WTC11 (cell line): ENCODE measurements at regions not wholly inside any gene's neighbourhood (a gene's known extent, or its start where the extent isn't known, plus 50 kb on each side); places are given as distances from the start of the nearest gene placed in this dataset.

Experiments used
- ATAC-seq: fragments of 200-7000 bp; cut with Tn5 transposase; 2 replicates; pipeline ENCODE4 v1.10.0; 2021; ENCODE audit warnings: mild to moderate bottlenecking, moderate library complexity
- CTCF ChIA-PET: fragments of 300-600 bp; sonication (Branson Sonifier 250); formaldehyde crosslinking; loops from one replicate; lab custom pipeline; 2021; ENCODE audit warnings: antibody characterized with exemption; lab: Charles Lee
- POLR2A ChIA-PET: fragments of 350-600 bp; sonication (Branson Sonifier 250); formaldehyde crosslinking; loops from one replicate; lab custom pipeline; 2021; ENCODE audit warnings: antibody characterized with exemption; lab: Charles Lee
- DNase-seq: peaks from one replicate; pipeline ENCODE4 v3.0.0; 2021; ENCODE audit warnings: low spot score
- H3K27ac Mint-ChIP-seq: 2 replicates; pipeline ENCODE4 v1.8.0; 2021; ENCODE audit warnings: mixed read lengths
- H3K27me3 Mint-ChIP-seq: 2 replicates; pipeline ENCODE4 v1.8.0; 2021; ENCODE audit warnings: low read depth, mild to moderate bottlenecking, moderate library complexity, mixed read lengths
- H3K36me3 Mint-ChIP-seq: 2 replicates; pipeline ENCODE4 v1.8.0; 2021; ENCODE audit warnings: mixed read lengths
- H3K4me1 Mint-ChIP-seq: 2 replicates; pipeline ENCODE4 v1.8.0; 2022; ENCODE audit warnings: mixed read lengths
- H3K4me3 Mint-ChIP-seq: 2 replicates; pipeline ENCODE4 v1.8.0; 2021; ENCODE audit warnings: mild to moderate bottlenecking, moderate library complexity, mixed read lengths
- H3K9me3 Mint-ChIP-seq: 2 replicates; pipeline ENCODE4 v1.8.0; 2021; ENCODE audit warnings: mixed read lengths
- EMX1 ChIP-seq: fragments of 250-450 bp; sonication (Bioruptor Pico); IDR thresholded peaks from 2 replicates; pipeline ENCODE4 v1.8.0; 2021; ENCODE audit warnings: mild to moderate bottlenecking
- FOXK1 ChIP-seq: sonication (generic); formaldehyde crosslinking; IDR thresholded peaks from 2 replicates; pipeline ENCODE4 v1.8.0; 2022; ENCODE audit warnings: mild to moderate bottlenecking, moderate library complexity, missing genetic modification reagents
- FOXP4 ChIP-seq: sonication (generic); formaldehyde crosslinking; IDR thresholded peaks from 2 replicates; pipeline ENCODE4 v1.8.0; 2022; ENCODE audit warnings: mild to moderate bottlenecking, missing genetic modification reagents
- GTF2I ChIP-seq: fragments of 250-450 bp; sonication (Bioruptor Pico); conservative IDR thresholded peaks from 2 replicates; pipeline ENCODE4 v1.4.0; 2021; ENCODE audit warnings: mild to moderate bottlenecking
- IRF1 ChIP-seq: sonication (generic); formaldehyde crosslinking; IDR thresholded peaks from 2 replicates; pipeline ENCODE4 v1.8.0; 2023; ENCODE audit warnings: missing genetic modification reagents
- JUN ChIP-seq: sonication (generic); formaldehyde crosslinking; IDR thresholded peaks from 2 replicates; pipeline ENCODE4 v1.8.0; 2023; ENCODE audit warnings: mild to moderate bottlenecking, missing genetic modification reagents
- RORB ChIP-seq: fragments of 250-450 bp; sonication (Bioruptor Pico); IDR thresholded peaks from 2 replicates; pipeline ENCODE4 v1.9.0; 2021; ENCODE audit warnings: mild to moderate bottlenecking
- SP1 ChIP-seq: sonication (generic); formaldehyde crosslinking; conservative IDR thresholded peaks from 2 replicates; pipeline ENCODE4 v1.8.1; 2022; ENCODE audit warnings: missing genetic modification reagents
- TEAD1 ChIP-seq: sonication (generic); formaldehyde crosslinking; IDR thresholded peaks from 2 replicates; pipeline ENCODE4 v1.8.0; 2022; ENCODE audit warnings: mild to moderate bottlenecking, missing genetic modification reagents
- TEAD4 ChIP-seq: sonication (generic); formaldehyde crosslinking; IDR thresholded peaks from 2 replicates; pipeline ENCODE4 v1.8.0; 2022; ENCODE audit warnings: mild to moderate bottlenecking, missing genetic modification reagents
- ZBTB21 ChIP-seq: sonication (generic); formaldehyde crosslinking; IDR thresholded peaks from 2 replicates; pipeline ENCODE4 v1.8.1; 2023; ENCODE audit warnings: mild to moderate bottlenecking, missing genetic modification reagents, borderline replicate concordance
- ZNF232 ChIP-seq: sonication (generic); formaldehyde crosslinking; IDR thresholded peaks from 2 replicates; pipeline ENCODE4 v1.8.0; 2022; ENCODE audit warnings: mild to moderate bottlenecking, missing genetic modification reagents
- ZNF396 ChIP-seq: fragments of 250-450 bp; sonication (Bioruptor Pico); IDR thresholded peaks from 2 replicates; pipeline ENCODE4 v1.8.0; 2021; ENCODE audit warnings: mild to moderate bottlenecking, moderate library complexity, borderline replicate concordance
- ZNF671 ChIP-seq: fragments of 250-450 bp; sonication (Bioruptor Pico); IDR thresholded peaks from 2 replicates; pipeline ENCODE4 v1.8.0; 2021; ENCODE audit warnings: mild to moderate bottlenecking
- TF ChIP-seq, protein P1 (sequence below): sonication (generic); formaldehyde crosslinking; IDR thresholded peaks from 2 replicates; pipeline ENCODE4 v1.8.1; 2022; ENCODE audit warnings: low read depth, mild to moderate bottlenecking, moderate library complexity, missing genetic modification reagents, borderline replicate concordance
- TF ChIP-seq, protein P2 (sequence below): fragments of 200-600 bp; IDR thresholded peaks from 2 replicates; pipeline ENCODE4 v1.8.0; 2022; ENCODE audit warnings: antibody characterized with exemption
- TF ChIP-seq, protein P3 (sequence below): sonication (generic); formaldehyde crosslinking; IDR thresholded peaks from 2 replicates; pipeline ENCODE4 v1.8.0; 2023; ENCODE audit warnings: missing genetic modification reagents, mild to moderate bottlenecking, borderline replicate concordance
- TF ChIP-seq, protein P4 (sequence below): fragments of 250-450 bp; sonication (Bioruptor Pico); IDR thresholded peaks from 2 replicates; pipeline ENCODE4 v1.9.0; 2021; ENCODE audit warnings: mild to moderate bottlenecking
- TF ChIP-seq, protein P5 (sequence below): sonication (generic); formaldehyde crosslinking; IDR thresholded peaks from 2 replicates; pipeline ENCODE4 v1.8.1; 2022; ENCODE audit warnings: missing genetic modification reagents, borderline replicate concordance
- TF ChIP-seq, protein P6 (sequence below): sonication (generic); formaldehyde crosslinking; IDR thresholded peaks from 2 replicates; pipeline ENCODE4 v1.8.1; 2022; ENCODE audit warnings: mild to moderate bottlenecking, moderate library complexity, missing genetic modification reagents

DNA sequence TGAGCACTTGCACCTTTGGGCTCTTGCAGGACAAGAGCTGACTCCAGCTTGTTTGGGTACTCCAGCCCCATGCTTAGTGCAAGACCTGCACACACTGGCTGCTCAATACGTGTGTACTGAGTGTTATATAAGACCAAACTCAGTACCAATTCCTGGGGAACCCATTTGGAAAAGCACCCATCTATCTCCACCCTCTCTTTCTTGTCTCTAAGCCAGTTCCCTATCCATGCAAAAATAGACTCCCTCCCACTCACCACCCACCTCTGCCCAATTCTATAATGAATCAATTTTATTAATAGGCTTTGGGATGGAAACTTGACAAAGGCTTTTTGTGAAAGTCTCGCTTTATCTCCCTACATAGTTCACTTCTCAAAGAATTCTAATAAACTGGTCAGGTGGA lies 60.9 kb upstream of the CPLX2 start:
- CTCF ChIA-PET, result interaction anchor here (1.7 to 2.7 kb wide), 2 partner anchors 13 to 81 kb away, joined by 9 to 10 read pairs; no protein-coding TSS in a partner anchor
- H3K27ac Mint-ChIP-seq, result no peak overlapping the region
- no peak overlapping the region for H3K4me3 Mint-ChIP-seq
- H3K27me3 Mint-ChIP-seq, result no peaks in the 10 kb centered on the region
- no peak for ATAC-seq
- POLR2A ChIA-PET, result no interaction called here
- DNase-seq, result no peak
- no peaks in the 10 kb centered on the region for H3K9me3 Mint-ChIP-seq
- no peaks in the 10 kb centered on the region for H3K36me3 Mint-ChIP-seq
- TF ChIP-seq ZNF232 (CRISPR knock-in tag), result no peak
- no peak for TF ChIP-seq JUN (CRISPR knock-in tag)
- TF ChIP-seq TEAD4 (CRISPR knock-in tag), result no peak
- no peak for TF ChIP-seq ZNF396 (CRISPR knock-in tag)
- TF ChIP-seq, protein P1, sequence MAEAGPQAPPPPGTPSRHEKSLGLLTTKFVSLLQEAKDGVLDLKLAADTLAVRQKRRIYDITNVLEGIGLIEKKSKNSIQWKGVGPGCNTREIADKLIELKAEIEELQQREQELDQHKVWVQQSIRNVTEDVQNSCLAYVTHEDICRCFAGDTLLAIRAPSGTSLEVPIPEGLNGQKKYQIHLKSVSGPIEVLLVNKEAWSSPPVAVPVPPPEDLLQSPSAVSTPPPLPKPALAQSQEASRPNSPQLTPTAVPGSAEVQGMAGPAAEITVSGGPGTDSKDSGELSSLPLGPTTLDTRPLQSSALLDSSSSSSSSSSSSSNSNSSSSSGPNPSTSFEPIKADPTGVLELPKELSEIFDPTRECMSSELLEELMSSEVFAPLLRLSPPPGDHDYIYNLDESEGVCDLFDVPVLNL (CRISPR knock-in tag), result no peak
- TF ChIP-seq, protein P2, sequence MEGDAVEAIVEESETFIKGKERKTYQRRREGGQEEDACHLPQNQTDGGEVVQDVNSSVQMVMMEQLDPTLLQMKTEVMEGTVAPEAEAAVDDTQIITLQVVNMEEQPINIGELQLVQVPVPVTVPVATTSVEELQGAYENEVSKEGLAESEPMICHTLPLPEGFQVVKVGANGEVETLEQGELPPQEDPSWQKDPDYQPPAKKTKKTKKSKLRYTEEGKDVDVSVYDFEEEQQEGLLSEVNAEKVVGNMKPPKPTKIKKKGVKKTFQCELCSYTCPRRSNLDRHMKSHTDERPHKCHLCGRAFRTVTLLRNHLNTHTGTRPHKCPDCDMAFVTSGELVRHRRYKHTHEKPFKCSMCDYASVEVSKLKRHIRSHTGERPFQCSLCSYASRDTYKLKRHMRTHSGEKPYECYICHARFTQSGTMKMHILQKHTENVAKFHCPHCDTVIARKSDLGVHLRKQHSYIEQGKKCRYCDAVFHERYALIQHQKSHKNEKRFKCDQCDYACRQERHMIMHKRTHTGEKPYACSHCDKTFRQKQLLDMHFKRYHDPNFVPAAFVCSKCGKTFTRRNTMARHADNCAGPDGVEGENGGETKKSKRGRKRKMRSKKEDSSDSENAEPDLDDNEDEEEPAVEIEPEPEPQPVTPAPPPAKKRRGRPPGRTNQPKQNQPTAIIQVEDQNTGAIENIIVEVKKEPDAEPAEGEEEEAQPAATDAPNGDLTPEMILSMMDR, result no peak
- no peak for TF ChIP-seq RORB (CRISPR knock-in tag)
- TF ChIP-seq ZNF671 (CRISPR knock-in tag), result no peak
- TF ChIP-seq, protein P3, sequence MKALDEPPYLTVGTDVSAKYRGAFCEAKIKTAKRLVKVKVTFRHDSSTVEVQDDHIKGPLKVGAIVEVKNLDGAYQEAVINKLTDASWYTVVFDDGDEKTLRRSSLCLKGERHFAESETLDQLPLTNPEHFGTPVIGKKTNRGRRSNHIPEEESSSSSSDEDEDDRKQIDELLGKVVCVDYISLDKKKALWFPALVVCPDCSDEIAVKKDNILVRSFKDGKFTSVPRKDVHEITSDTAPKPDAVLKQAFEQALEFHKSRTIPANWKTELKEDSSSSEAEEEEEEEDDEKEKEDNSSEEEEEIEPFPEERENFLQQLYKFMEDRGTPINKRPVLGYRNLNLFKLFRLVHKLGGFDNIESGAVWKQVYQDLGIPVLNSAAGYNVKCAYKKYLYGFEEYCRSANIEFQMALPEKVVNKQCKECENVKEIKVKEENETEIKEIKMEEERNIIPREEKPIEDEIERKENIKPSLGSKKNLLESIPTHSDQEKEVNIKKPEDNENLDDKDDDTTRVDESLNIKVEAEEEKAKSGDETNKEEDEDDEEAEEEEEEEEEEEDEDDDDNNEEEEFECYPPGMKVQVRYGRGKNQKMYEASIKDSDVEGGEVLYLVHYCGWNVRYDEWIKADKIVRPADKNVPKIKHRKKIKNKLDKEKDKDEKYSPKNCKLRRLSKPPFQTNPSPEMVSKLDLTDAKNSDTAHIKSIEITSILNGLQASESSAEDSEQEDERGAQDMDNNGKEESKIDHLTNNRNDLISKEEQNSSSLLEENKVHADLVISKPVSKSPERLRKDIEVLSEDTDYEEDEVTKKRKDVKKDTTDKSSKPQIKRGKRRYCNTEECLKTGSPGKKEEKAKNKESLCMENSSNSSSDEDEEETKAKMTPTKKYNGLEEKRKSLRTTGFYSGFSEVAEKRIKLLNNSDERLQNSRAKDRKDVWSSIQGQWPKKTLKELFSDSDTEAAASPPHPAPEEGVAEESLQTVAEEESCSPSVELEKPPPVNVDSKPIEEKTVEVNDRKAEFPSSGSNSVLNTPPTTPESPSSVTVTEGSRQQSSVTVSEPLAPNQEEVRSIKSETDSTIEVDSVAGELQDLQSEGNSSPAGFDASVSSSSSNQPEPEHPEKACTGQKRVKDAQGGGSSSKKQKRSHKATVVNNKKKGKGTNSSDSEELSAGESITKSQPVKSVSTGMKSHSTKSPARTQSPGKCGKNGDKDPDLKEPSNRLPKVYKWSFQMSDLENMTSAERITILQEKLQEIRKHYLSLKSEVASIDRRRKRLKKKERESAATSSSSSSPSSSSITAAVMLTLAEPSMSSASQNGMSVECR (CRISPR knock-in tag), result no peak
- no peak for TF ChIP-seq GTF2I (CRISPR knock-in tag)
- no peak for TF ChIP-seq TEAD1
- no peak for TF ChIP-seq SP1
- TF ChIP-seq FOXK1 (CRISPR knock-in tag), result no peak
- no peak for TF ChIP-seq ZBTB21
- TF ChIP-seq, protein P4, sequence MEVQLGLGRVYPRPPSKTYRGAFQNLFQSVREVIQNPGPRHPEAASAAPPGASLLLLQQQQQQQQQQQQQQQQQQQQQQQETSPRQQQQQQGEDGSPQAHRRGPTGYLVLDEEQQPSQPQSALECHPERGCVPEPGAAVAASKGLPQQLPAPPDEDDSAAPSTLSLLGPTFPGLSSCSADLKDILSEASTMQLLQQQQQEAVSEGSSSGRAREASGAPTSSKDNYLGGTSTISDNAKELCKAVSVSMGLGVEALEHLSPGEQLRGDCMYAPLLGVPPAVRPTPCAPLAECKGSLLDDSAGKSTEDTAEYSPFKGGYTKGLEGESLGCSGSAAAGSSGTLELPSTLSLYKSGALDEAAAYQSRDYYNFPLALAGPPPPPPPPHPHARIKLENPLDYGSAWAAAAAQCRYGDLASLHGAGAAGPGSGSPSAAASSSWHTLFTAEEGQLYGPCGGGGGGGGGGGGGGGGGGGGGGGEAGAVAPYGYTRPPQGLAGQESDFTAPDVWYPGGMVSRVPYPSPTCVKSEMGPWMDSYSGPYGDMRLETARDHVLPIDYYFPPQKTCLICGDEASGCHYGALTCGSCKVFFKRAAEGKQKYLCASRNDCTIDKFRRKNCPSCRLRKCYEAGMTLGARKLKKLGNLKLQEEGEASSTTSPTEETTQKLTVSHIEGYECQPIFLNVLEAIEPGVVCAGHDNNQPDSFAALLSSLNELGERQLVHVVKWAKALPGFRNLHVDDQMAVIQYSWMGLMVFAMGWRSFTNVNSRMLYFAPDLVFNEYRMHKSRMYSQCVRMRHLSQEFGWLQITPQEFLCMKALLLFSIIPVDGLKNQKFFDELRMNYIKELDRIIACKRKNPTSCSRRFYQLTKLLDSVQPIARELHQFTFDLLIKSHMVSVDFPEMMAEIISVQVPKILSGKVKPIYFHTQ (CRISPR knock-in tag), result no peak
- TF ChIP-seq, all 79 proteins: peak for 0
- peaks cover 18% of the 10 kb centered on the region for H3K4me1 Mint-ChIP-seq

DNA sequence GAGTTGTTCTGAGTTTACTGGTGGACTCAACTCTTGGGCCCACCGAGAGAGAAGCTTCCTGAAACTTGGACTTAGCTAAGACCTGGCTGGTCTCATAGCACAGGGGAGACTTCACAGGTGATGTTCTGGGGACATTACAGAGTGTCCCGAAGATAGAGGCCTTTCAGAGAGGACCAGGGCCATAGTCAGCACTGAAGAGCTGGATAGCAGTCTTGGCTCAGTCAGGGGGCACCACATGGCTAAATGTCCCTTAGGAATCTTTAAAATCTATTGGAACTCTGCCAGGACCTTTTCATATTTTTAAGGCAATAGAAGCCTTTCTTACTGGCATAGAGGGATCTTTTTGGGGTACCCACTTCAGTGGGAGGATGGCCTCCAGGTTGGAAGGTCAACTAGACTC lies 59.8 kb upstream of the CPLX2 start:
- ATAC-seq (no peak), DNase-seq (no peak)
- no peak overlapping the region for H3K27ac Mint-ChIP-seq
- H3K9me3 Mint-ChIP-seq, result no peaks in the 10 kb centered on the region
- H3K27me3 Mint-ChIP-seq, result no peaks in the 10 kb centered on the region
- POLR2A ChIA-PET, result no interaction called here
- H3K4me1 Mint-ChIP-seq, result peaks cover 22% of the 10 kb centered on the region
- CTCF ChIA-PET, result interaction anchor here (0.8 to 2.7 kb wide), 2 partner anchors 14 to 82 kb away, joined by 5 to 10 read pairs; no protein-coding TSS in a partner anchor
- H3K36me3 Mint-ChIP-seq, result no peaks in the 10 kb centered on the region
- no peak overlapping the region for H3K4me3 Mint-ChIP-seq
- TF ChIP-seq EMX1 (CRISPR knock-in tag), result no peak
- TF ChIP-seq, protein P5, sequence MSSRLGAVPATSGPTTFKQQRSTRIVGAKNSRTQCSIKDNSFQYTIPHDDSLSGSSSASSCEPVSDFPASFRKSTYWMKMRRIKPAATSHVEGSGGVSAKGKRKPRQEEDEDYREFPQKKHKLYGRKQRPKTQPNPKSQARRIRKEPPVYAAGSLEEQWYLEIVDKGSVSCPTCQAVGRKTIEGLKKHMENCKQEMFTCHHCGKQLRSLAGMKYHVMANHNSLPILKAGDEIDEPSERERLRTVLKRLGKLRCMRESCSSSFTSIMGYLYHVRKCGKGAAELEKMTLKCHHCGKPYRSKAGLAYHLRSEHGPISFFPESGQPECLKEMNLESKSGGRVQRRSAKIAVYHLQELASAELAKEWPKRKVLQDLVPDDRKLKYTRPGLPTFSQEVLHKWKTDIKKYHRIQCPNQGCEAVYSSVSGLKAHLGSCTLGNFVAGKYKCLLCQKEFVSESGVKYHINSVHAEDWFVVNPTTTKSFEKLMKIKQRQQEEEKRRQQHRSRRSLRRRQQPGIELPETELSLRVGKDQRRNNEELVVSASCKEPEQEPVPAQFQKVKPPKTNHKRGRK (CRISPR knock-in tag), result no peak
- TF ChIP-seq, protein P6, sequence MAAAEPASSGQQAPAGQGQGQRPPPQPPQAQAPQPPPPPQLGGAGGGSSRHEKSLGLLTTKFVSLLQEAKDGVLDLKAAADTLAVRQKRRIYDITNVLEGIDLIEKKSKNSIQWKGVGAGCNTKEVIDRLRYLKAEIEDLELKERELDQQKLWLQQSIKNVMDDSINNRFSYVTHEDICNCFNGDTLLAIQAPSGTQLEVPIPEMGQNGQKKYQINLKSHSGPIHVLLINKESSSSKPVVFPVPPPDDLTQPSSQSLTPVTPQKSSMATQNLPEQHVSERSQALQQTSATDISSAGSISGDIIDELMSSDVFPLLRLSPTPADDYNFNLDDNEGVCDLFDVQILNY, result no peak
- TF ChIP-seq FOXP4 (CRISPR knock-in tag), result no peak
- TF ChIP-seq TEAD1, result no peak
- no peak for TF ChIP-seq IRF1
